IgD-negative memory B cell (primary cell): ENCODE measurements at regions not wholly inside any gene's neighbourhood (a gene's known extent, or its start where the extent isn't known, plus 50 kb on each side); places are given as distances from the start of the nearest gene placed in this dataset.

Source experiments
- H3K27ac Mint-ChIP-seq, 3 donors: one replicate each; pipeline ENCODE4 v1.8.0; 2020 to 2022; ENCODE audit warnings: mild to moderate bottlenecking in 3 of 3, mixed read lengths in 3 of 3, moderate library complexity in 1 of 3
- H3K27me3 Mint-ChIP-seq: one replicate; pipeline ENCODE4 v1.8.0; 2021; ENCODE audit warnings: mixed read lengths
- H3K36me3 Mint-ChIP-seq: one replicate; pipeline ENCODE4 v1.8.0; 2020; ENCODE audit warnings: mild to moderate bottlenecking, mixed read lengths
- H3K4me1 Mint-ChIP-seq, 3 donors: one replicate each; pipeline ENCODE4 v1.8.0; 2020 to 2022; ENCODE audit warnings: mixed read lengths in 3 of 3, mild to moderate bottlenecking in 1 of 3
- H3K4me3 Mint-ChIP-seq, 4 donors: one replicate each; pipeline ENCODE4 v1.8.0; 2020 to 2022; ENCODE audit warnings: mild to moderate bottlenecking in 4 of 4, mixed read lengths in 4 of 4, moderate library complexity in 3 of 4
- H3K9me3 Mint-ChIP-seq, 3 donors: one replicate each; pipeline ENCODE4 v1.8.0; 2020 to 2021; ENCODE audit warnings: mixed read lengths in 3 of 3, mild to moderate bottlenecking in 1 of 3

GRCh38 chr10:109405338-109405737 is 518.0 kb downstream of the XPNPEP1 start:
- H3K27me3 Mint-ChIP-seq, result no peaks in the 10 kb centered on the region
- no peak overlapping the region for H3K4me3 Mint-ChIP-seq
- no peaks in the 10 kb centered on the region for H3K4me1 Mint-ChIP-seq
- no peak overlapping the region for H3K27ac Mint-ChIP-seq
- no peaks in the 10 kb centered on the region for H3K36me3 Mint-ChIP-seq
- peaks cover 0 to 2% (median 0%) of the 10 kb centered on the region in 3 donors for H3K9me3 Mint-ChIP-seq

- no peaks in the 10 kb centered on the region for H3K4me1 Mint-ChIP-seq
- peaks cover 0 to 2% (median 0%) of the 10 kb centered on the region in 3 donors for H3K9me3 Mint-ChIP-seq
- H3K27me3 Mint-ChIP-seq, result no peaks in the 10 kb centered on the region
Measured at GRCh38 chr10:109403551-109403950, 519.8 kb downstream of the XPNPEP1 start.

GRCh38 chr10:109393425-109393824 is 529.9 kb downstream of the XPNPEP1 start:
- Mint-ChIP-seq H3K27me3 (no peaks in the 10 kb centered on the region), H3K4me3 (no peak overlapping the region), H3K27ac (no peak overlapping the region), H3K9me3 (peaks cover 0 to 2% (median 0%) of the 10 kb centered on the region in 3 donors), H3K36me3 (no peaks in the 10 kb centered on the region), H3K4me1 (no peaks in the 10 kb centered on the region)

More at GRCh38 chr10:109403551-109403950, 519.8 kb downstream of the XPNPEP1 start:
- Mint-ChIP-seq H3K27ac (no peak overlapping the region), H3K36me3 (no peaks in the 10 kb centered on the region), H3K4me3 (no peak overlapping the region)

- H3K4me1 Mint-ChIP-seq, result no peaks in the 10 kb centered on the region
- H3K9me3 Mint-ChIP-seq, result no peaks in the 10 kb centered on the region
- no peaks in the 10 kb centered on the region for H3K36me3 Mint-ChIP-seq
- no peaks in the 10 kb centered on the region for H3K27me3 Mint-ChIP-seq
- no peak overlapping the region for H3K27ac Mint-ChIP-seq
- H3K4me3 Mint-ChIP-seq, result no peak overlapping the region
Measured at GRCh38 chr10:109386921-109387320, 536.4 kb downstream of the XPNPEP1 start.

DNA sequence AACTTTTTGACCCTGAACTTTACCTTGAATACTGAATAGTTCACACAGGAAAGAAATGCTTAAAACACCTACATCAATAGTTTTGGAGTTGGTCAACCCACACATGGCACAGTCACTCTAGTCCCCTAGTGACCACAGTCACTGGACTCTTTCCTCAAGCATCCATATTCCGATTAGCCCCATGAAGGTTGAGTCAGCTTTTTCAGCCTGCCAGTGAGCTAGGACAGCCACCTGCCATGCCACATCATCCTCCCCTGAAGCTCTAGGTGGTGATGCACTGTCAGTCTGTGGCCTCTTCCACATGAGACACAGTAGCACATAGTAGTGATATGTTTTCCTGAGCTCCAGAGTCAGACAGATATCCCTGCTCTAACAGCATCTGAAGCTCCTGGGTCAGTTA is 537.2 kb downstream of the XPNPEP1 start:
- Mint-ChIP-seq H3K27me3 (no peaks in the 10 kb centered on the region), H3K9me3 (no peaks in the 10 kb centered on the region), H3K4me1 (no peaks in the 10 kb centered on the region), H3K36me3 (no peaks in the 10 kb centered on the region), H3K27ac (no peak overlapping the region), H3K4me3 (no peak overlapping the region)

- H3K4me3 Mint-ChIP-seq, result no peak overlapping the region
- no peaks in the 10 kb centered on the region for H3K27me3 Mint-ChIP-seq
- peaks cover 0 to 8% (median 0%) of the 10 kb centered on the region in 3 donors for H3K9me3 Mint-ChIP-seq
- H3K4me1 Mint-ChIP-seq, result no peaks in the 10 kb centered on the region
- no peak overlapping the region for H3K27ac Mint-ChIP-seq
- H3K36me3 Mint-ChIP-seq, result no peaks in the 10 kb centered on the region
Measured at GRCh38 chr10:109379186-109379585, 544.1 kb downstream of the XPNPEP1 start.

DNA sequence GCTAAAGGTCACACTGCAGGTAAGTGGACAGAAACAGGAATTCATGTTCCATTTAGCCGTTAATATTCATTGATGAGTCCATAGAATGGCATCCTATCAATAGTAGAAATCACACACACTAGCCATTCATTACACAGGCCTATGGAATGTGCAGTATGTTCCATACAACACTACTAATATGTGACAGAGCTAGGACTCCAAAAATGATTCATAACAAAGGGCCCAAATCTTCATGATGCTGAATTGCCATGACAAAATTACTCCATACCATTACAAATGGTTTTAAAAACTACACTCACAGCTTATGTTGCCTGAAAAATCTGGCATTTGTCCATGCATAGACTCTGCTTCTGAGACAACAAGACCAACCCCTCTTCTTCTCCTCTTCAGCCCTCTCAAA is 549.1 kb downstream of the XPNPEP1 start:
- Mint-ChIP-seq H3K27ac (no peak overlapping the region), H3K36me3 (no peaks in the 10 kb centered on the region), H3K9me3 (peaks cover 2 to 8% (median 2%) of the 10 kb centered on the region in 3 donors), H3K4me3 (no peak overlapping the region), H3K27me3 (no peaks in the 10 kb centered on the region), H3K4me1 (no peaks in the 10 kb centered on the region)

GRCh38 chr10:109359316-109359715 is 564.0 kb downstream of the XPNPEP1 start:
- H3K4me1 Mint-ChIP-seq, result no peaks in the 10 kb centered on the region
- H3K36me3 Mint-ChIP-seq, result no peaks in the 10 kb centered on the region
- no peaks in the 10 kb centered on the region for H3K27me3 Mint-ChIP-seq
- H3K9me3 Mint-ChIP-seq, result peaks cover 0 to 3% (median 2%) of the 10 kb centered on the region in 3 donors
- no peak overlapping the region for H3K27ac Mint-ChIP-seq
- no peak overlapping the region for H3K4me3 Mint-ChIP-seq

GRCh38 chr10:109358325-109358724 is 565.0 kb downstream of the XPNPEP1 start:
- Mint-ChIP-seq H3K27me3 (no peaks in the 10 kb centered on the region), H3K27ac (no peak overlapping the region), H3K9me3 (peaks cover 0 to 3% (median 2%) of the 10 kb centered on the region in 3 donors), H3K4me3 (no peak overlapping the region), H3K4me1 (no peaks in the 10 kb centered on the region), H3K36me3 (no peaks in the 10 kb centered on the region)

- no peaks in the 10 kb centered on the region for H3K4me1 Mint-ChIP-seq
- H3K9me3 Mint-ChIP-seq, result peaks cover 3 to 25% (median 3%) of the 10 kb centered on the region in 3 donors
- H3K4me3 Mint-ChIP-seq, result no peak overlapping the region
- H3K27me3 Mint-ChIP-seq, result no peaks in the 10 kb centered on the region
- no peak overlapping the region for H3K27ac Mint-ChIP-seq
- no peaks in the 10 kb centered on the region for H3K36me3 Mint-ChIP-seq
Measured at GRCh38 chr10:109348324-109348723, 575.0 kb downstream of the XPNPEP1 start.

GRCh38 chr10:109343293-109343692 is 580.0 kb downstream of the XPNPEP1 start:
- Mint-ChIP-seq H3K9me3 (peaks cover 0 to 6% (median 4%) of the 10 kb centered on the region in 3 donors), H3K36me3 (no peaks in the 10 kb centered on the region), H3K4me1 (no peaks in the 10 kb centered on the region), H3K27me3 (no peaks in the 10 kb centered on the region), H3K27ac (no peak overlapping the region), H3K4me3 (no peak overlapping the region)

- H3K4me3 Mint-ChIP-seq, result no peak overlapping the region
- no peaks in the 10 kb centered on the region for H3K4me1 Mint-ChIP-seq
- no peaks in the 10 kb centered on the region for H3K27me3 Mint-ChIP-seq
- H3K27ac Mint-ChIP-seq, result no peak overlapping the region
- peaks cover under 1 to 9% (median under 1%) of the 10 kb centered on the region in 3 donors for H3K9me3 Mint-ChIP-seq
- no peaks in the 10 kb centered on the region for H3K36me3 Mint-ChIP-seq
Measured at GRCh38 chr10:109341986-109342385, 581.3 kb downstream of the XPNPEP1 start.

DNA sequence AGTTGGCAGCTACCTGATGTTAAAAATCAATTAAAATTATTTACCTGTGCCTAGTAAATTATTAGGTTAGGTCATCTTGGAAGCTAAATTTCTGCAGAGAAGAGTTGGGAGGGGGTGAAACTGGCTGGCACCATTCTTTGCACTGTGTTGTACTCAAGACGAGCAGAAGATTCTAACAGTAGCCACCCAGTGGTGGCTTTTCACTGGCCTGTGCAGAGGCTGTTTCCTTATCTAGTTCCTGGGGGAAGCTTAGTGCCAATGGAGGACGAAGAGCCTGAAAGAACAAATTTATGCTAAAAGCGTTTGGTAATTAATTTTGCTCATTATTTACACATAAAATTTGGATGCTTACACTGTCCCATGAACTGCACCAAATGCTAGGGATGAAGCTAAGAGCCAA is 595.3 kb downstream of the XPNPEP1 start:
- H3K36me3 Mint-ChIP-seq, result no peaks in the 10 kb centered on the region
- no peaks in the 10 kb centered on the region for H3K4me1 Mint-ChIP-seq
- H3K9me3 Mint-ChIP-seq, result peaks cover 0 to 5% (median 4%) of the 10 kb centered on the region in 3 donors
- H3K27me3 Mint-ChIP-seq, result no peaks in the 10 kb centered on the region
- H3K4me3 Mint-ChIP-seq, result no peak overlapping the region
- no peak overlapping the region for H3K27ac Mint-ChIP-seq

- no peaks in the 10 kb centered on the region for H3K27me3 Mint-ChIP-seq
- peaks cover 0 to 5% (median 4%) of the 10 kb centered on the region in 3 donors for H3K9me3 Mint-ChIP-seq
- H3K4me1 Mint-ChIP-seq, result no peaks in the 10 kb centered on the region
Measured at GRCh38 chr10:109327266-109327665, 596.0 kb downstream of the XPNPEP1 start.

GRCh38 chr10:109324721-109325120 is 598.6 kb downstream of the XPNPEP1 start:
- no peak overlapping the region for H3K4me3 Mint-ChIP-seq

More at GRCh38 chr10:109327266-109327665, 596.0 kb downstream of the XPNPEP1 start:
- Mint-ChIP-seq H3K36me3 (no peaks in the 10 kb centered on the region), H3K27ac (peak overlapping the region in 1 of 3 donors; percentile 35), H3K4me3 (no peak overlapping the region)

GRCh38 chr10:109317746-109318366 is 605.5 kb downstream of the XPNPEP1 start:
- Mint-ChIP-seq H3K9me3 (peaks cover 2 to 21% (median 5%) of the 10 kb centered on the region in 3 donors), H3K27me3 (no peaks in the 10 kb centered on the region), H3K4me3 (no peak overlapping the region), H3K36me3 (no peaks in the 10 kb centered on the region), H3K27ac (no peak overlapping the region), H3K4me1 (no peaks in the 10 kb centered on the region)

More at GRCh38 chr10:109324721-109325120, 598.6 kb downstream of the XPNPEP1 start:
- no peaks in the 10 kb centered on the region for H3K27me3 Mint-ChIP-seq
- H3K9me3 Mint-ChIP-seq, result peaks cover 5 to 17% (median 7%) of the 10 kb centered on the region in 3 donors
- no peaks in the 10 kb centered on the region for H3K36me3 Mint-ChIP-seq
- no peaks in the 10 kb centered on the region for H3K4me1 Mint-ChIP-seq
- peak overlapping the region in 1 of 3 donors; percentile 54 for H3K27ac Mint-ChIP-seq
